ENCODE measurements at regions not wholly inside any gene's neighbourhood (a gene's known extent, or its start where the extent isn't known, plus 50 kb on each side); places are given as distances from the start of the nearest gene placed in this dataset.
"Not testable (repeated sequence)": the region's sequence is repeated elsewhere in the genome, so short reads cannot be mapped to it uniquely, and the experiment has no call there.

GRCh38 chr13:111665691-111666095 is 345.3 kb downstream of the TEX29 start:
- Mint-ChIP-seq H3K4me3 (no peak overlapping the region), H3K9me3 (peaks cover 45% of the 10 kb centered on the region), H3K27ac (no peak overlapping the region), H3K36me3 (ENCODE audit: low read depth) (no peaks in the 10 kb centered on the region), H3K27me3 (ENCODE audit: insufficient read depth) (no peaks in the 10 kb centered on the region; the same call in 1 of the 2 replicates), H3K4me1 (ENCODE audit: low read depth) (no peaks in the 10 kb centered on the region)
- no peak for DNase-seq
- no peak for TF ChIP-seq CTCF (IDR thresholded peaks at IDR 0.05)

GRCh38 chr13:111666164-111666776 is 345.8 kb downstream of the TEX29 start:
- Mint-ChIP-seq H3K27me3 (ENCODE audit: insufficient read depth) (no peaks in the 10 kb centered on the region; the same call in 1 of the 2 replicates), H3K4me1 (ENCODE audit: low read depth) (no peaks in the 10 kb centered on the region), H3K36me3 (ENCODE audit: low read depth) (no peaks in the 10 kb centered on the region), H3K4me3 (no peak overlapping the region), H3K27ac (no peak overlapping the region), H3K9me3 (peaks cover 40% of the 10 kb centered on the region)
- TF ChIP-seq CTCF (IDR thresholded peaks at IDR 0.05) = no peak
- no peak for DNase-seq

DNA sequence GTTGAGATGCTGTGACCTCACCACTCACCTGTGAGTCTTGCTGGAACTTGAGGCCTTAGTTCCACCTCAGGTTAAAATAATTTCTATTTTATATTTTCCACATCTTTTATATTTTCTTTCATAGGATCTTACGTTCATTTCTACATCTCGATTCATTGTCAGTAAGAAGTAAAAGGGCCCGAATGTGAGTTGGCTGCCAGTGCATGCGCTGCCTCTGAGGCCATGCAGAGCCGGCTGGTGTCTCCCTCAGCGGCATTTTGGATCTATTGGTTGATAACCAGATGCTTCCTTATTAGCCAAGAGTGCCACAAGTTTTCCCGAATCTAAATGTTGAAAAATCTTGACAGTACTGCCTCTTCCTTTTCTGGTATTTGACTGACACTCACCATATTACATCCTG is 347.3 kb downstream of the TEX29 start:
- no peak overlapping the region for H3K4me3 Mint-ChIP-seq
- H3K36me3 Mint-ChIP-seq (ENCODE audit: low read depth) = no peaks in the 10 kb centered on the region
- DNase-seq = no peak
- no peak for TF ChIP-seq CTCF (IDR thresholded peaks at IDR 0.05)
- no peaks in the 10 kb centered on the region for H3K4me1 Mint-ChIP-seq (ENCODE audit: low read depth)
- peaks cover 31% of the 10 kb centered on the region for H3K9me3 Mint-ChIP-seq
- no peaks in the 10 kb centered on the region; the same call in 1 of the 2 replicates for H3K27me3 Mint-ChIP-seq (ENCODE audit: insufficient read depth)
- H3K27ac Mint-ChIP-seq = no peak overlapping the region

DNA sequence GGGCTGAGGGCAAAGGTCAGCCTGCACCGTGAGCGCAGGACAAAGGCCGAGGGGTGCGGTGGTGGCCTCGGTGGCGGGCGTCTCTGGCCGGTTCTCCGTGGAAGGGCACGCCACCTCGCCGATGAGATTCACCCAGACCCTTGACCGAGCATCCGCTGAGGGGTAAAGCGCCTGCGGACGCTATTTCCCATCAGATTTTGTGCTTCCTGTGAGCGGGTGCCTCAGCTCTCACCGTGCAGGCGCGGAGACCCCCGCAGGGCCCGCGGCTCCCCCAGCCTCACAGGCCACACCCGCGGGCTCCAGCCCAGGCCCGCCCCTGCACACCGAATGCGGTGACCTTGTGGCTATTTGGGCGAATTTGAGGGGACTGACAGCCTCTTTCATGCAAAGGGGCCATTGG is 348.0 kb downstream of the TEX29 start:
- Mint-ChIP-seq H3K4me1 (ENCODE audit: low read depth) (no peaks in the 10 kb centered on the region), H3K36me3 (ENCODE audit: low read depth) (no peaks in the 10 kb centered on the region)

DNA sequence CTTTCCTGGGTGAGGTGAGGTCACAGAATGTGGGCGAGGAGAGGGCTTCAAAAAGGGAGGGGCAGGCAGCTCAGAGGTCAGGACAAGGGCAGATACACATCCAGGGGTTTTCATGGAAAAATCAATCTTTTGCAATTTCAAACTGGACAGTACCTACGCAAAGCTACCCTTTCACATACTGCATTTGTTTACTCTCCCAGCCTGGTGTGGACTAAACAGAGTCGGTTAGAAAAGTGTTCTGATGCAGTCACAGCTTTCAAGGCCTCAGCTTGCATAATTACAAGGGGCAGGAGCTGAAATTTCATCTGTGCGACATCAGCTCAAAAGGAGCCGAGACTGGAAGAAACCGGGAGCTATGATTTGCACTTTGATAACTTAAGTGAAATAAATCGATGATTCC is 351.8 kb downstream of the TEX29 start:
- H3K4me3 Mint-ChIP-seq; H3K27ac Mint-ChIP-seq; H3K27me3 Mint-ChIP-seq (ENCODE audit: insufficient read depth); H3K36me3 Mint-ChIP-seq (ENCODE audit: low read depth); H3K4me1 Mint-ChIP-seq (ENCODE audit: low read depth); H3K9me3 Mint-ChIP-seq; DNase-seq: not testable (repeated sequence)

More for the DNA sequence above, 348.0 kb downstream of the TEX29 start:
- Mint-ChIP-seq H3K27ac (no peak overlapping the region), H3K4me3 (no peak overlapping the region), H3K9me3 (peaks cover 30% of the 10 kb centered on the region), H3K27me3 (ENCODE audit: insufficient read depth) (no peaks in the 10 kb centered on the region; the same call in 1 of the 2 replicates)
- TF ChIP-seq CTCF (IDR thresholded peaks at IDR 0.05) = no peak
- no peak for DNase-seq

- H3K4me3 Mint-ChIP-seq; H3K27ac Mint-ChIP-seq; H3K9me3 Mint-ChIP-seq; H3K27me3 Mint-ChIP-seq (ENCODE audit: insufficient read depth); DNase-seq; H3K4me1 Mint-ChIP-seq (ENCODE audit: low read depth); H3K36me3 Mint-ChIP-seq (ENCODE audit: low read depth): not testable (repeated sequence)
These were observed 357.9 kb downstream of the TEX29 start for GRCh38 chr13:111678120-111678882.

GRCh38 chr13:111679645-111680044 is 359.2 kb downstream of the TEX29 start:
- H3K27ac Mint-ChIP-seq; H3K9me3 Mint-ChIP-seq; H3K27me3 Mint-ChIP-seq (ENCODE audit: insufficient read depth); H3K4me1 Mint-ChIP-seq (ENCODE audit: low read depth); H3K36me3 Mint-ChIP-seq (ENCODE audit: low read depth); H3K4me3 Mint-ChIP-seq; DNase-seq: not testable (repeated sequence)

DNA sequence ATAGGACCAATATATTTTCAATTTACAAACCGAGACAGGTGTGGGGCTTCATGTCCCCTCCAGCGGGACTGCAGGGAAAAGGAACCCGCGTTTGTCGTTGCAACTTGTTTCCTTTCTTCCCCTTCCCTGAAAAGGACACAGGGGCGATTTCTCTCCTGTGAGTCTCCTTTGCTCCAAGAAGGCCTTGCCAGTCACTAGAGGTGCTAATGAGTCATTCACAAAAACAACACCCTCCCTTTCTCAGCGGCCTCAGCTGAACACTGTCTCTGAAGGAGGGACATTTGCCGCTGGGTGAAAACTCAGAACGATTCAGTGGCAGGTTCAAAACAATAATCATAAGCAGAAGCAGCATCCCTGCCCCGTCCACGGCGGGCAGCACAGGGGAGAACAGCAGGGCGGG is 359.7 kb downstream of the TEX29 start:
- not testable (repeated sequence) for H3K4me3 Mint-ChIP-seq; H3K4me1 Mint-ChIP-seq (ENCODE audit: low read depth); DNase-seq; H3K27ac Mint-ChIP-seq; H3K27me3 Mint-ChIP-seq (ENCODE audit: insufficient read depth); H3K9me3 Mint-ChIP-seq; H3K36me3 Mint-ChIP-seq (ENCODE audit: low read depth)

DNA sequence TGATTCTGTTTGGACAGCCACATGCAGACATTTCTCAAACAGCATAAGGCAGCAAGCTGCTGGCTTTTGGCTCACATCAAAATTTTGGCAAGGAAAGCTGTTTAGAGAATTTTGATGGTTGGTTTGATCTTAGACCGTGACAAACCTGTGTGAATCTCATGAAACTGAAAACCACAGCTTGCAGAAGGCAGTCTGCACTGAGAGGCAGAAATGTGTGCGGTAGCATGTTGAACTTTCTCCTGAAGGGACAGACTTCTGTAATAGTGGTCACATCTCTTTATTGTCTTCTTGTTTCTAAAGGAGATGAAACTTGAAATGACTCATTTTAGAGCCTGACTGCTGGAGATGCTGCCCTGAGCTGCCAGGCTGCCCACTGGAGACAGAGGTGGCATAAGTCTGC is 371.6 kb downstream of the TEX29 start:
- H3K36me3 Mint-ChIP-seq (ENCODE audit: low read depth); DNase-seq; H3K27me3 Mint-ChIP-seq (ENCODE audit: insufficient read depth); H3K9me3 Mint-ChIP-seq; H3K27ac Mint-ChIP-seq; H3K4me3 Mint-ChIP-seq; H3K4me1 Mint-ChIP-seq (ENCODE audit: low read depth): not testable (repeated sequence)

GRCh38 chr13:111696121-111696520 is 370.8 kb upstream of the SOX1 start:
- H3K27me3 Mint-ChIP-seq (ENCODE audit: insufficient read depth); DNase-seq; H3K9me3 Mint-ChIP-seq; H3K27ac Mint-ChIP-seq; H3K36me3 Mint-ChIP-seq (ENCODE audit: low read depth); H3K4me3 Mint-ChIP-seq; H3K4me1 Mint-ChIP-seq (ENCODE audit: low read depth): not testable (repeated sequence)
